ENCODE measurements at regions not wholly inside any gene's neighbourhood (a gene's known extent, or its start where the extent isn't known, plus 50 kb on each side); places are given as distances from the start of the nearest gene placed in this dataset.

GRCh38 chr11:70549386-70549785 lies 151.1 kb downstream of the CTTN start:
- Histone ChIP-seq H3K4me3 (no peak overlapping the region), H3K27me3 (no peaks in the 10 kb centered on the region), H3K4me1 (ENCODE audit: insufficient read depth) (no peaks in the 10 kb centered on the region), H3K27ac (no peak overlapping the region), H3K36me3 (no peaks in the 10 kb centered on the region), H3K9me3 (no peaks in the 10 kb centered on the region)
- TF ChIP-seq CTCF (IDR thresholded peaks at IDR 0.05) (no peak), POLR2A (IDR thresholded peaks at IDR 0.05) (no peak), EP300 (IDR thresholded peaks at IDR 0.05) (no peak)
- no peak for DNase-seq
- intact Hi-C loops (cut with DNase I): no loop called here
- WGBS, 3 donors: 84 to 88% (median 86%) methylated on average over 15 of the region's 15 CpGs

GRCh38 chr11:70549796-70550195 lies 151.5 kb downstream of the CTTN start:
- TF ChIP-seq EP300 (IDR thresholded peaks at IDR 0.05) (no peak), CTCF (IDR thresholded peaks at IDR 0.05) (no peak), POLR2A (IDR thresholded peaks at IDR 0.05) (no peak)
- 90 to 91% (median 91%) methylated on average over 11 of the region's 11 CpGs for WGBS, 3 donors
- no peak overlapping the region for H3K27ac ChIP-seq
- no peaks in the 10 kb centered on the region for H3K9me3 ChIP-seq
- no peaks in the 10 kb centered on the region for H3K4me1 ChIP-seq (ENCODE audit: insufficient read depth)
- DNase-seq: no peak
- intact Hi-C loops (cut with DNase I): no loop called here
- no peaks in the 10 kb centered on the region for H3K36me3 ChIP-seq
- H3K4me3 ChIP-seq: no peak overlapping the region
- H3K27me3 ChIP-seq: no peaks in the 10 kb centered on the region

- Histone ChIP-seq H3K4me3 (no peak overlapping the region), H3K27me3 (no peaks in the 10 kb centered on the region), H3K4me1 (ENCODE audit: insufficient read depth) (no peaks in the 10 kb centered on the region), H3K9me3 (no peaks in the 10 kb centered on the region), H3K36me3 (no peaks in the 10 kb centered on the region), H3K27ac (no peak overlapping the region)
- TF ChIP-seq EP300 (IDR thresholded peaks at IDR 0.05) (no peak), CTCF (IDR thresholded peaks at IDR 0.05) (no peak), POLR2A (IDR thresholded peaks at IDR 0.05) (no peak)
- no peak for DNase-seq
- intact Hi-C loops (cut with DNase I): no loop called here
- 89 to 91% (median 89%) methylated on average over 22 of the region's 22 CpGs for WGBS, 3 donors
These were observed 152.3 kb downstream of the CTTN start for GRCh38 chr11:70550456-70551195.

- Histone ChIP-seq H3K4me1 (ENCODE audit: insufficient read depth) (no peaks in the 10 kb centered on the region), H3K36me3 (no peaks in the 10 kb centered on the region), H3K9me3 (no peaks in the 10 kb centered on the region), H3K4me3 (no peak overlapping the region), H3K27ac (no peak overlapping the region), H3K27me3 (no peaks in the 10 kb centered on the region)
- WGBS, 3 donors: 37 to 45% (median 40%) methylated on average over 23 of the region's 23 CpGs
- TF ChIP-seq POLR2A (IDR thresholded peaks at IDR 0.05): no peak
- no peak for TF ChIP-seq CTCF (IDR thresholded peaks at IDR 0.05)
- no peak for TF ChIP-seq EP300 (IDR thresholded peaks at IDR 0.05)
- intact Hi-C loops (cut with DNase I): no loop called here
- DNase-seq: no peak
These were observed 153.2 kb downstream of the CTTN start for GRCh38 chr11:70551351-70552166.

Data from ovary (tissue), 7 donors.